GM20431 (cell line): ENCODE measurements at regions not wholly inside any gene's neighbourhood (a gene's known extent, or its start where the extent isn't known, plus 50 kb on each side); places are given as distances from the start of the nearest gene placed in this dataset.
"Not testable (repeated sequence)": the region's sequence is repeated elsewhere in the genome, so short reads cannot be mapped to it uniquely, and the experiment has no call there.

Experiments
- in situ Hi-C: fragments of 300-500 bp; cut with MseI, MboI; formaldehyde crosslinking; loops from one replicate; pipeline ENCODE4 v1.15.0; 2020; ENCODE audit warnings: low sequenced_read_pairs; ENCODE audit not compliant: unreplicated experiment

GRCh38 chr7:81256991-81257390 lies 338.1 kb upstream of the SEMA3C start:
- in situ Hi-C loops, result no loop called here

- in situ Hi-C loops, result no loop called here
Observed at GRCh38 chr7:81248420-81248819, 329.6 kb upstream of the SEMA3C start.

- in situ Hi-C loops, result not testable (repeated sequence)
Observed at GRCh38 chr7:81247364-81247763, 328.5 kb upstream of the SEMA3C start.

GRCh38 chr7:81245353-81245752 lies 326.5 kb upstream of the SEMA3C start:
- in situ Hi-C loops, result no loop called here

- in situ Hi-C loops, result no loop called here
Observed at GRCh38 chr7:81244224-81244623, 325.4 kb upstream of the SEMA3C start.

- in situ Hi-C loops, result no loop called here
Observed at GRCh38 chr7:81236560-81236959, 317.7 kb upstream of the SEMA3C start.

- in situ Hi-C loops, result no loop called here
Observed at GRCh38 chr7:81235997-81236396, 317.1 kb upstream of the SEMA3C start.

- in situ Hi-C loops, result no loop called here
Observed at GRCh38 chr7:81234896-81235295, 316.0 kb upstream of the SEMA3C start.

- in situ Hi-C loops, result no loop called here
Observed at GRCh38 chr7:81233208-81233940, 314.5 kb upstream of the SEMA3C start.

GRCh38 chr7:81232084-81232799 lies 313.4 kb upstream of the SEMA3C start:
- in situ Hi-C loops, result no loop called here

GRCh38 chr7:81231301-81231838 lies 312.5 kb upstream of the SEMA3C start:
- in situ Hi-C loops, result no loop called here

GRCh38 chr7:81226234-81226633 lies 307.4 kb upstream of the SEMA3C start:
- in situ Hi-C loops, result no loop called here

- in situ Hi-C loops, result not testable (repeated sequence)
Observed at GRCh38 chr7:81222692-81223091, 303.8 kb upstream of the SEMA3C start.

GRCh38 chr7:81221527-81222217 lies 302.8 kb upstream of the SEMA3C start:
- in situ Hi-C loops, result no loop called here

- in situ Hi-C loops, result no loop called here
Observed at GRCh38 chr7:81218480-81219106, 299.7 kb upstream of the SEMA3C start.

GRCh38 chr7:81213394-81213793 lies 294.5 kb upstream of the SEMA3C start:
- in situ Hi-C loops, result no loop called here

GRCh38 chr7:81211934-81212320 lies 293.1 kb upstream of the SEMA3C start:
- in situ Hi-C loops, result no loop called here

- in situ Hi-C loops, result no loop called here
Observed at GRCh38 chr7:81211204-81211933, 292.5 kb upstream of the SEMA3C start.

- in situ Hi-C loops, result no loop called here
Observed at GRCh38 chr7:81210137-81211064, 291.6 kb upstream of the SEMA3C start.
